Esophagus squamous epithelium (tissue), 4 donors: ENCODE measurements at regions not wholly inside any gene's neighbourhood (a gene's known extent, or its start where the extent isn't known, plus 50 kb on each side); places are given as distances from the start of the nearest gene placed in this dataset.

Source experiments
- CTCF ChIP-seq, 6 experiments: fragments of 450-650 bp in 4 of 6; fragments of 200-600 bp in 2 of 6; sonication (generic) in 2 of 6; IDR thresholded peaks; one replicate each; pipeline ENCODE4 v1.5.1; 2016 to 2019; ENCODE audit warnings: antibody characterized with exemption in 6 of 6, mild to moderate bottlenecking in 4 of 6, moderate library complexity in 4 of 6
- POLR2A ChIP-seq, 4 donors: fragments of 450-650 bp; IDR thresholded peaks; one replicate each; pipeline ENCODE4 v1.6.1; 2017; ENCODE audit warnings: antibody characterized with exemption in 4 of 4, mild to moderate bottlenecking in 4 of 4, moderate library complexity in 3 of 4

DNA sequence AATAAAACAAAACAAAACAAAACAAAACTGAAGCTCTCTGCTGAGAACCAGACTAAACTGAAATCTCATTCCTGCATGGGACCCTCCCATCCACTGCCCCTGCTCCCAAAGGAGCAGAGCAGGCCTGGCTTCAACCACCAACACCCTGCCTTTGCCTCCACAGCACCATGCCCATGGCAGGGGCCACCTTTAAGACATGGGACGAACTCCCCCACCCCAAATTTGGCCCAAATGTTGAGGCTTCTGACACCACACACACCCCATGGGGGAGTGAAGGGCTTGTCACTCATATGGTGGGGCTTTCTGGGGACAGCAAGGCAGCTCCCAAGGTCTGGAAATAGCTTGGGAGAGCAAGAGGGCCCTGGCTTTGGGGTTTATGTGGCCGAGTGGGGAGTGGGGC, 177.2 kb downstream of the KIF26A start:
- no peak for TF ChIP-seq CTCF (IDR thresholded peaks at IDR 0.05)
- no peak for TF ChIP-seq POLR2A (IDR thresholded peaks at IDR 0.05)
